GM12878 (cell line): ENCODE measurements at regions not wholly inside any gene's neighbourhood (a gene's known extent, or its start where the extent isn't known, plus 50 kb on each side); places are given as distances from the start of the nearest gene placed in this dataset.

Source experiments
- ATAC-seq: fragments of 200-7000 bp; cut with Tn5 transposase; 3 replicates; pipeline ENCODE4 v1.9.1; 2020; ENCODE audit warnings: mild to moderate bottlenecking, moderate library complexity
- BruUV-seq: library from RNA; stranded (reverse); fragments of 400-500 nt; replicated peaks from 2 replicates; lab custom pipeline; 2021; lab: Mats Ljungman, UMichigan
- CTCF ChIA-PET: fragments of 300-600 bp; sonication (Branson Sonifier 250); formaldehyde crosslinking; extraction: SDS; loops from one replicate; lab custom pipeline; 2021; ENCODE audit warnings: inconsistent platforms; lab: Yijun Ruan, JAX
- POLR2A ChIA-PET: fragments of 350-600 bp; formaldehyde crosslinking; extraction: SDS; loops from one replicate; lab custom pipeline; 2021; ENCODE audit warnings: inconsistent platforms; lab: Charles Lee
- RAD21 ChIA-PET: fragments of 300-600 bp; sonication (Branson Sonifier 250); formaldehyde crosslinking; loops from one replicate; lab custom pipeline; 2023; ENCODE audit warnings: antibody characterized with exemption; ENCODE audit not compliant: unreplicated experiment; lab: Charles Lee
- SMC1A ChIA-PET: fragments of 300-600 bp; sonication (Branson Sonifier 250); formaldehyde crosslinking; loops from one replicate; lab custom pipeline; 2023; ENCODE audit not compliant: unreplicated experiment, uncharacterized antibody; lab: Charles Lee
- DNase-seq: peaks from one replicate; pipeline ENCODE4 v3.0.0-alpha.2; 2011; ENCODE audit warnings: low read depth, low spot score
- FAIRE-seq: peaks from 3 replicates; lab custom pipeline; 2011; peaks lifted over from hg19 to GRCh38; lab: Jason Lieb, UNC
- H2AFZ ChIP-seq: 2 replicates; pipeline ENCODE4 v1.6.0; 2011; ENCODE audit warnings: low read depth, low read length, control low read depth; ENCODE audit not compliant: control insufficient read depth
- H3K27ac ChIP-seq: 2 replicates; pipeline ENCODE4 v1.5.1; 2011; ENCODE audit warnings: control low read depth; ENCODE audit not compliant: control insufficient read depth, insufficient read depth
- H3K27me3 ChIP-seq, 2 experiments: replicated peaks in 1 of 2; 2 replicates each; pipeline versions ENCODE4 v1.6.0 to v1.6.1; 2011; ENCODE audit warnings: low read length in 1 of 2; ENCODE audit not compliant: control insufficient read depth in 2 of 2, insufficient read depth in 2 of 2
- H3K36me3 ChIP-seq, 2 experiments: 2 replicates each; pipeline ENCODE4 v1.5.1; 2011; ENCODE audit warnings: low read length in 1 of 2; ENCODE audit not compliant: control insufficient read depth in 2 of 2, insufficient read depth in 2 of 2
- H3K4me1 ChIP-seq: 2 replicates; pipeline ENCODE4 v1.6.1; 2011; ENCODE audit warnings: mild to moderate bottlenecking, low read length, moderate library complexity, mixed read lengths; ENCODE audit not compliant: control insufficient read depth, insufficient read depth
- H3K4me2 ChIP-seq: 2 replicates; pipeline ENCODE4 v1.6.0; 2011; ENCODE audit warnings: control low read depth; ENCODE audit not compliant: control insufficient read depth, insufficient read depth
- H3K4me3 ChIP-seq: fragments of 200-600 bp; sonication (generic); 2 replicates; pipeline ENCODE4 v1.5.1; 2016
- H3K79me2 ChIP-seq: 2 replicates; pipeline ENCODE4 v1.6.0; 2011; ENCODE audit warnings: low read length; ENCODE audit not compliant: control insufficient read depth, insufficient read depth
- H3K9ac ChIP-seq: 2 replicates; pipeline ENCODE4 v1.8.0; 2011; ENCODE audit warnings: low read length, control low read depth, mixed read lengths; ENCODE audit not compliant: control insufficient read depth, insufficient read depth
- H3K9me3 ChIP-seq: replicated peaks from 3 replicates; pipeline ENCODE4 v1.5.1; 2011; ENCODE audit warnings: mild to moderate bottlenecking, low read length; ENCODE audit not compliant: control insufficient read depth, insufficient read depth
- H4K20me1 ChIP-seq: 2 replicates; pipeline ENCODE4 v1.6.0; 2011; ENCODE audit not compliant: control insufficient read depth, insufficient read depth
- ATF7 ChIP-seq: fragments of 450-650 bp; IDR thresholded peaks from 2 replicates; pipeline ENCODE4 v1.6.1; 2016; ENCODE audit warnings: low read depth, mild to moderate bottlenecking
- CBX3 ChIP-seq: fragments of 200-600 bp; sonication (generic); IDR thresholded peaks from 2 replicates; pipeline ENCODE4 v1.6.1; 2016; ENCODE audit warnings: low read depth, borderline replicate concordance
- CHD4 ChIP-seq: fragments of 200-600 bp; sonication (generic); IDR thresholded peaks from 2 replicates; pipeline ENCODE4 v1.6.1; 2016; ENCODE audit warnings: mild to moderate bottlenecking
- CREM ChIP-seq: IDR thresholded peaks from 2 replicates; pipeline ENCODE4 v1.6.1; 2014; ENCODE audit warnings: antibody characterized with exemption, low read depth
- HDAC6 ChIP-seq: fragments of 200-600 bp; sonication (generic); IDR thresholded peaks from one replicate; pipeline ENCODE4 v1.8.0; 2017; ENCODE audit warnings: antibody characterized with exemption; ENCODE audit not compliant: unreplicated experiment
- LARP7 ChIP-seq: fragments of 450-650 bp; IDR thresholded peaks from 2 replicates; pipeline ENCODE4 v1.6.1; 2017; ENCODE audit warnings: mild to moderate bottlenecking
- RCOR1 ChIP-seq: conservative IDR thresholded peaks from 2 replicates; pipeline ENCODE4 v1.6.1; 2012; ENCODE audit warnings: low read depth, low read length, improper control_type of control experiment
- SMC3 ChIP-seq: IDR thresholded peaks from 2 replicates; pipeline ENCODE4 v1.6.1; 2011; ENCODE audit warnings: low read length, improper control_type of control experiment, borderline replicate concordance
- SP1 ChIP-seq: IDR thresholded peaks from one replicate; pipeline ENCODE4 v1.6.1; 2011; ENCODE audit warnings: low read depth, low read length
- STAT3 ChIP-seq: IDR thresholded peaks from 2 replicates; pipeline ENCODE4 v1.6.1; 2011; ENCODE audit warnings: low read depth, low read length, improper control_type of control experiment
- TAF1 ChIP-seq: IDR thresholded peaks from 2 replicates; pipeline ENCODE4 v1.6.1; 2011; ENCODE audit warnings: mild to moderate bottlenecking, low read depth, low read length, borderline replicate concordance
- TCF12 ChIP-seq: IDR thresholded peaks from 2 replicates; pipeline ENCODE4 v1.6.1; 2011; ENCODE audit warnings: low read depth, mild to moderate bottlenecking, low read length
- WGBS: methylation state at CpG from one replicate; pipeline ENCODE4 v1.1.6; 2016; ENCODE audit warnings: low lambda C conversion rate; ENCODE audit not compliant: insufficient replicate concordance, insufficient coverage; ENCODE audit errors: missing lambda C conversion rate; 5-methylcytosine and 5-hydroxymethylcytosine counted together
- in situ Hi-C: fragments of 300-500 bp; cut with MboI; formaldehyde crosslinking; loops from 9 replicates; pipeline ENCODE4 v1.14.3; 2018; ENCODE audit warnings: mixed read lengths
- intact Hi-C: fragments of 100-400 bp; cut with micrococcal nuclease; formaldehyde crosslinking; loops from one replicate; pipeline ENCODE4 v1.14.2; 2022; ENCODE audit not compliant: unreplicated experiment
- TF ChIP-seq, protein P1 (sequence below): fragments of 450-650 bp; IDR thresholded peaks from 2 replicates; pipeline ENCODE4 v1.6.1; 2017; ENCODE audit warnings: borderline replicate concordance
- TF ChIP-seq, protein P2 (sequence below): fragments of 450-650 bp; IDR thresholded peaks from 2 replicates; pipeline ENCODE4 v1.6.1; 2017; ENCODE audit warnings: mild to moderate bottlenecking, moderate library complexity

DNA sequence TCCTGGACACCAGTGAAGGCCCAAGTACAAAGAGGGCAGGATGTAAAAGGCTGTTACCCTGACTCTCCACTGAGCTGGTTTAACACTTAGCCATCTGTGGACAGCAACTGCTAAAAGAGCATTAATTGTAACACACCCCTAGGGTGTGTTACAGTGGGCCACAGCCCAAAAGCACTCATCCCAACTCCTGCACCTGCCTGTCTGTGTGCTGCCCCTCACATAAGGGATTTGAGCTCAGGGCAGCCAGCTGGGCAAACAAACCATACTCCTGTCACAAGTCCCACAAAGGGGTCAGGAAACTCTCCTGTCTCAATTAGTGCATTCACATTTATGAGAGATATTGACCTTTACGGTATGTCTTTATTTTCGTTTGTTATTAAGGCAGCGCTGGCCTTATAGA lies 833.1 kb upstream of the NXPH2 start:
- Histone ChIP-seq H3K4me1 (no peaks in the 10 kb centered on the region), H3K9me3 (no peaks in the 10 kb centered on the region), H3K4me3 (no peak overlapping the region), H3K27ac (no peak overlapping the region), H3K79me2 (no peaks in the 10 kb centered on the region), H3K4me2 (no peak overlapping the region), H3K9ac (no peak overlapping the region), H3K36me3 (no peaks in the 10 kb centered on the region), H4K20me1 (no peaks in the 10 kb centered on the region), H3K27me3 (no peaks in the 10 kb centered on the region)
- no peak for FAIRE-seq
- SMC1A ChIA-PET = no interaction called here
- CTCF ChIA-PET = no interaction called here
- intact Hi-C loops = no loop called here
- no TSS peak for BruUV-seq
- POLR2A ChIA-PET = no interaction called here
- ATAC-seq = no peak
- WGBS = 47% methylated on average over 3 of the region's 3 CpGs
- RAD21 ChIA-PET = no interaction called here
- in situ Hi-C loops = no loop called here
- TF ChIP-seq ATF7 = no peak
- TF ChIP-seq LARP7 = no peak
- no peak for TF ChIP-seq CBX3
- TF ChIP-seq CHD4 = no peak
- TF ChIP-seq STAT3 = no peak
- TF ChIP-seq SP1 = no peak
- TF ChIP-seq, protein P1, sequence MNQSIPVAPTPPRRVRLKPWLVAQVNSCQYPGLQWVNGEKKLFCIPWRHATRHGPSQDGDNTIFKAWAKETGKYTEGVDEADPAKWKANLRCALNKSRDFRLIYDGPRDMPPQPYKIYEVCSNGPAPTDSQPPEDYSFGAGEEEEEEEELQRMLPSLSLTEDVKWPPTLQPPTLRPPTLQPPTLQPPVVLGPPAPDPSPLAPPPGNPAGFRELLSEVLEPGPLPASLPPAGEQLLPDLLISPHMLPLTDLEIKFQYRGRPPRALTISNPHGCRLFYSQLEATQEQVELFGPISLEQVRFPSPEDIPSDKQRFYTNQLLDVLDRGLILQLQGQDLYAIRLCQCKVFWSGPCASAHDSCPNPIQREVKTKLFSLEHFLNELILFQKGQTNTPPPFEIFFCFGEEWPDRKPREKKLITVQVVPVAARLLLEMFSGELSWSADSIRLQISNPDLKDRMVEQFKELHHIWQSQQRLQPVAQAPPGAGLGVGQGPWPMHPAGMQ = no peak
- TF ChIP-seq CREM = no peak
- TF ChIP-seq, all 136 proteins: peak for 0
- H2AFZ ChIP-seq = no peak overlapping the region
- DNase-seq = no peak

DNA sequence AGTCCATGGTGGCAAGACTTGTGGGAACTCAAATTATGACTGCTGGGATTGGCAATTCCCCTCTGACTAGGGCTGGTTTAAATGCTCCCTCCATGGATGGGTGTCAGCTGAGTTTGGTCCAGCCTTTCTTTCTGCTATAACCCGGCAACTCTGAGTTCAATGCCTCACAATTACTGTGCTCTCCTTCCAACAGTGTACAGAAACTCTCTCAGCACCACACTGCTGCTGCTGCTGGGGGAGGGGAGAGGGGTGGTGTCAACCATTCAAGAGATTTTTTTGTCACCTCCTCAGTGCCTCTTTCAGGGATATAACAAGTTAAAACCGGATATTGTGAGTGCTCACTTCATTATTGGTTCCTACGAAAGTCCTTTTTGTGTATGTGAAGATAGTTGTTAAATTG lies 830.3 kb upstream of the NXPH2 start:
- H2AFZ ChIP-seq = no peak overlapping the region
- ChIA-PET RAD21 (no interaction called here), POLR2A (no interaction called here), CTCF (no interaction called here), SMC1A (interaction anchor here (0.6 to 1.0 kb wide), 2 partner anchors 22 to 595 kb away, joined by 3 read pairs; no protein-coding TSS in a partner anchor)
- no peaks in the 10 kb centered on the region for H3K79me2 ChIP-seq
- H3K36me3 ChIP-seq = no peaks in the 10 kb centered on the region
- intact Hi-C loops = no loop called here
- no peaks in the 10 kb centered on the region for H4K20me1 ChIP-seq
- no peaks in the 10 kb centered on the region for H3K4me1 ChIP-seq
- BruUV-seq = no TSS peak
- no peak overlapping the region for H3K4me3 ChIP-seq
- H3K4me2 ChIP-seq = no peak overlapping the region
- H3K27me3 ChIP-seq = no peaks in the 10 kb centered on the region
- H3K27ac ChIP-seq = no peak overlapping the region
- ATAC-seq (no peak), DNase-seq (no peak), FAIRE-seq (no peak)
- in situ Hi-C loops = no loop called here
- no peaks in the 10 kb centered on the region for H3K9me3 ChIP-seq
- WGBS = 0% methylated on average over 3 of the region's 3 CpGs
- H3K9ac ChIP-seq = no peak overlapping the region
- TF ChIP-seq TAF1 (no peak), HDAC6 (no peak), TCF12 (no peak), RCOR1 (no peak), SMC3 (no peak)
- TF ChIP-seq, protein P2, sequence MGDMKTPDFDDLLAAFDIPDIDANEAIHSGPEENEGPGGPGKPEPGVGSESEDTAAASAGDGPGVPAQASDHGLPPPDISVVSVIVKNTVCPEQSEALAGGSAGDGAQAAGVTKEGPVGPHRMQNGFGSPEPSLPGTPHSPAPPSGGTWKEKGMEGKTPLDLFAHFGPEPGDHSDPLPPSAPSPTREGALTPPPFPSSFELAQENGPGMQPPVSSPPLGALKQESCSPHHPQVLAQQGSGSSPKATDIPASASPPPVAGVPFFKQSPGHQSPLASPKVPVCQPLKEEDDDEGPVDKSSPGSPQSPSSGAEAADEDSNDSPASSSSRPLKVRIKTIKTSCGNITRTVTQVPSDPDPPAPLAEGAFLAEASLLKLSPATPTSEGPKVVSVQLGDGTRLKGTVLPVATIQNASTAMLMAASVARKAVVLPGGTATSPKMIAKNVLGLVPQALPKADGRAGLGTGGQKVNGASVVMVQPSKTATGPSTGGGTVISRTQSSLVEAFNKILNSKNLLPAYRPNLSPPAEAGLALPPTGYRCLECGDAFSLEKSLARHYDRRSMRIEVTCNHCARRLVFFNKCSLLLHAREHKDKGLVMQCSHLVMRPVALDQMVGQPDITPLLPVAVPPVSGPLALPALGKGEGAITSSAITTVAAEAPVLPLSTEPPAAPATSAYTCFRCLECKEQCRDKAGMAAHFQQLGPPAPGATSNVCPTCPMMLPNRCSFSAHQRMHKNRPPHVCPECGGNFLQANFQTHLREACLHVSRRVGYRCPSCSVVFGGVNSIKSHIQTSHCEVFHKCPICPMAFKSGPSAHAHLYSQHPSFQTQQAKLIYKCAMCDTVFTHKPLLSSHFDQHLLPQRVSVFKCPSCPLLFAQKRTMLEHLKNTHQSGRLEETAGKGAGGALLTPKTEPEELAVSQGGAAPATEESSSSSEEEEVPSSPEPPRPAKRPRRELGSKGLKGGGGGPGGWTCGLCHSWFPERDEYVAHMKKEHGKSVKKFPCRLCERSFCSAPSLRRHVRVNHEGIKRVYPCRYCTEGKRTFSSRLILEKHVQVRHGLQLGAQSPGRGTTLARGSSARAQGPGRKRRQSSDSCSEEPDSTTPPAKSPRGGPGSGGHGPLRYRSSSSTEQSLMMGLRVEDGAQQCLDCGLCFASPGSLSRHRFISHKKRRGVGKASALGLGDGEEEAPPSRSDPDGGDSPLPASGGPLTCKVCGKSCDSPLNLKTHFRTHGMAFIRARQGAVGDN = no peak
